GM21619 (cell line): ENCODE measurements at regions not wholly inside any gene's neighbourhood (a gene's known extent, or its start where the extent isn't known, plus 50 kb on each side); places are given as distances from the start of the nearest gene placed in this dataset.
"Not testable (repeated sequence)": the region's sequence is repeated elsewhere in the genome, so short reads cannot be mapped to it uniquely, and the experiment has no call there.

Experiments
- ATAC-seq: cut with Tn5 transposase; IDR thresholded peaks from one replicate; pipeline ENCODE4 v1.9.1; 2021; ENCODE audit not compliant: unreplicated experiment

- ATAC-seq = no peak
Observed at GRCh38 chr22:22345781-22346180, 101.2 kb downstream of the VPREB1 start.

DNA sequence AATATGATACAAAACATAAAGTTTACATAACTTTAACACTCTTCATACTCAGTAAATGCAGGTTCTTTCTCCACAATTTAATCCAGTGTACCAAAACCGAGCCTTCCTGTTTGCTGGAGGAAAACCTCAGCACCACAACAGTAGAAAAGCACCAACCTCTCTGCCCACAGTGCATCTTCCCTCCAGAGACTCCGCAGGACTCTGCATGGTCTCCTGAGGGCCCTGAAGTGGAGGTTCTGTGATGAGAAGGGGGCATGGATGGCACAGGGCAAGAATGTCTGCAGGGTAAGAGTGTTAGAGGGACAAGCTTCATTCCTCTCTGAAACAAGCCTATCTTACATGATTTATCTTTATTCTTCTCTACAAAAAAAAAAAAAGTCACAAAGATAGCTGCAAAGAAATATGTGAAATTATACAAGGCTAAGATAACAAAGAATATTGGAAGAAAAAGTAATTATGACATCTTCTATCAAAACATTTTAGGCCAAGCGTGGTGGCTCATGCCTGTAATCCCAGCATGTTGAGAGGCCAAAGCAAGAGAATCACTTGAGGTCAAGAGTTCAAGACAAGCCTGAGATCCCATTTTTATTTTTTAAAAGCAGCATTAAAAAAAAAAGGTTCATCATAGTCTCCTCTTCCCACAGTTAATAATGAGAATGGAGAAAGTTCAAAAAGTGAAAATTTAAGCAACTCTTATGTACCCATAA is 102.0 kb downstream of the VPREB1 start:
- no peak for ATAC-seq

DNA sequence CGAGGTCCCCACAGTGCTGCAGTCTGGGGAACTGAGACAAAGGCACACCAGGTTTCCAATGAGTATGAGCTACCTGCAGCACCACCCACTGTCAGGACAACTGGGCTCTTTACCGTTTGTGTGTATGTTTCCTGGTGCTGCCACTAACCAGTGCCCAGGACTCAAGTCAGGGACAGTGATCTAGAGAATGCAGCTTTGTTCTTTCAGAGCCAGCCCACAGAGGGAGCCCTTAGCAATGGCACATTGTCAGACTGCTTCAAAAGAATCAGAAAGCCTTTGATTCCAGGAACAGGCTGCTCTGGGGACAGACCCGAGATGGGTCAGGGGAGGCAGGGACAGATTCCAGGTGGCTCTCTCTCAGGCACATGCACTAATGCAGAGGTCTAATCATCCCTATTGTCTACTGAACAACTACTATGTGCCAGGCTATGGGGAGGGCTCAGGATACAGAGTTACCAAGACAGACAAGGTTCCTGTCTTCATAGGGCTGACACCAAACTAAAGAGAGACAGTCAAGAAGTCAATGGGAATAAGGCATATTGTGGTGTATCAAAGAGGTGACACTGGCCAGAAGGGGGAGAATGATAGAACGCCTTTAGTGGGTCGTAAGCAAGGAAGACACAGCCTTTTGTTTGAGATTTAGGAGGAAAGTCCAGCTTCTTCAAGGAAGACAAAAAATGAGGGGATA is 103.7 kb downstream of the VPREB1 start:
- no peak for ATAC-seq

DNA sequence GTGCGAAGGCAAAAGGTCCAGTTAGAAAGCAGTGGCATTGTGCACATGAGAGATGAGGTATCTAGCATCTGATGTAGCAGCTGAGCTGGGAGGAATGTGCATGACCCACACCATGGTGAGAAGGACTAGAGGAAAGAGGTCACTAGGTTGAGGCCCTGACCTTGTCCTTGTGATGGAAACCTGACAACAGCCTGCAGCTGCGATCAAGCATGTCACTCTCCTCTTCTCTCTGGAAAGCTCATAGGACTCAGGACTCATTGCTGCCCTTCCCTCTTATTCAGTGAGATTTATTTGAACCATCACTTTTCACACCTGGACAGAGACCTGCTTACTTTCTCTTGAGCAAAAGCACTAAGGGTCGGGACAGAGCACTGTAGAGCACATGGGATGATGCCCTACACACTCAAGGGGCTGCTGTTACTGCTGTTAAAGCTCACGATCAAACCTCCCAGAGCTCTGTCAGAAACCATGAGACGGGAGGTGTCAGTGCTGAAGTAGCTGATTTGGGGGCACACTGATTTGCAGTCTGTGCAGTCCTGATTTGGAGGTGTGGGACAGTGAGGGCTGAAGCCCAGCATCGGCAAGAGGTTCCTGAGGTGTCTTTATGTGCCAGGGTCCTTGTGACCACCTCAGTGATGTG is 104.3 kb downstream of the VPREB1 start:
- no peak for ATAC-seq

DNA sequence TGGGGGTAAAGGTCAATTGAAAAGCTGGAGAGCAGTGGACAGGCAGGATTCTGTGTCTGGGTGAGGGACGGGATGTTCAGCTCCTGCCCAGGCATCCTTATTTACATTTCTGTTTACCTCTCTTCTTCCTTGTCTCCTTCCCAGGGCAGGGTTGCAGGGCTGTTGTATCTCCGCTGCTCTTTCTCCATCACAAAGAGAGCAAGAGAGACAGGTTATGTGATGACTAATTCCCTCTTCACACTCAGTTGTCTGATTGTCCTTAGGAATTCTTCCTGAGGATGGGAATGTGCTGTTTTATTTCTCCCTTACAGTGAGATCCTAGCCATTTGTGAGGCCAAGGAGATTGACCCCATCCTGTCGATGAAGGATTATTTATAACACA is 104.9 kb downstream of the VPREB1 start:
- ATAC-seq = no peak

GRCh38 chr22:22351366-22351765 is 106.8 kb downstream of the VPREB1 start:
- no peak for ATAC-seq

- ATAC-seq = no peak
Observed at GRCh38 chr22:22352371-22352999, 107.9 kb downstream of the VPREB1 start.

DNA sequence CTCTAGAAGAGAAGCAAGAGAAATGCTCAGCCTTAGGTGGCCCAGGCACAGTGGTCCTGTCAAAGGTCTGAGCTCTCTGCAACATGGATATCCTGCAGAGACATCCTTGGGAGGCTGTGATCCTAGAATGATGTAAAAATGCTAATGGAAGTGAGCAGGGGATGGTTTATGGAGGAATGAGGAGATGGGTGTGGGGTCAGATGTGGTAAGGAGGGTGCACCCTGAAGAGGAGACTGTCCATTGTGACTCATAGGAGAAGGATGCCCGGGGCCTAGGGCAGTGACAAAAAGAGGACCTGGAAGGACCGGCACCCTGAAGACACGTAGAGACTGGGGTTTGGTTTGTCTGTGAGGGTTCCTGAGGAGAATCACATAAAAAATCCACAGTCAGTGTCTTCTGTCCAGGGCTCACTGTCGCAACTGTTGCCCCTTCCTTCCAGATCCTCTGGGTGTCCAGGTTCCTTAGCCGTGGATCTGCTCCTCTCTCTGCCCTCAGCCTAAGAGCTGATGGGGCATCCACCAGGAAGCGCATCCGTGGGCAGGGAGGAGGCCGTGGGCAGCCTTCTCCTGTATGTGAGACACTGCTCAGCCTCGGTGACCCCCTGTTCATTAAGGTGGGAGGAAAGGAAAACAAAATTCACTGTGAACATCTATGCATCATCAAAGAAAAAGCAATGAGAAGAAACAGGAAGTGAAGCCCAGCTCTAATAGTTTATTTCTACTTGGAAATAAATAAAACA is 110.7 kb downstream of the VPREB1 start:
- no peak for ATAC-seq

DNA sequence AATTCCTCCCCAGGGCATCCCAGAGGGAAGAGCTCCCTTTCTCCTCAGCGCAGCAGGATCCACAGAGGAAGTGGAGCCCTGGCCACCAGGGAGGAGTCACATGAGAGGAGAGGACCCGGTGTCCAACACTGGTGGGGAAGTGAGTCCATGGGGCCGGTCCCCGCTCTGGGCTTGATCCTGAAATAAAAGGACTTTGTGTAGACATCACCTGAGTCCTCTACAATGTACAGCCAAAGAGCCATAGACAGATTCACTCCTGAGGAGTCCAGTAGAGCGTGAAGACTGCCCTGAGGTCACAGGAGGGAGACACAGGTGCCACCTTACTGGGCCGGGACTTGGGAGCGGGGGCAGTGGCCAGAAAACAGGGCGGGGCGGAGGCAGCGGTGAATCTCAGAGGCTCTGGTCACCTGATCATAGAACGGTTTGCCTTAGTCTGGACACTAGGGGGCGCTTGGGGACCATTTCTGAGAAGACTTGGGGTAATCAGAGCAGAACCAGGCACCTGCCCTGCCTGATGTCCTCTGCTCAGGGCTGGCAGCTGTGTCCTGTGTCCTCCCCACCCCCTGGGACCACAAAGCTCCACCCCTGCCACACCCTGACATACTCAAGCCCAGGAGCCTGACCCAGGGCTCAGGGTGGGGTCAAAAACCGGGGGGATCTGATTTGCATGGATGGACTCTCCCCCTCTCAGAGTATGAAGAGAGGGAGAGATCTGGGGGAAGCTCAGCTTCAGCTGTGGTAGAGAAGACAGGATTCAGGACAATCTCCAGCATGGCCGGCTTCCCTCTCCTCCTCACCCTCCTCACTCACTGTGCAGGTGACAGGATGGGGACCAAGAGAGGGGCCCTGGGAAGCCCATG is 112.7 kb downstream of the VPREB1 start:
- ATAC-seq = peak; percentile 66

DNA sequence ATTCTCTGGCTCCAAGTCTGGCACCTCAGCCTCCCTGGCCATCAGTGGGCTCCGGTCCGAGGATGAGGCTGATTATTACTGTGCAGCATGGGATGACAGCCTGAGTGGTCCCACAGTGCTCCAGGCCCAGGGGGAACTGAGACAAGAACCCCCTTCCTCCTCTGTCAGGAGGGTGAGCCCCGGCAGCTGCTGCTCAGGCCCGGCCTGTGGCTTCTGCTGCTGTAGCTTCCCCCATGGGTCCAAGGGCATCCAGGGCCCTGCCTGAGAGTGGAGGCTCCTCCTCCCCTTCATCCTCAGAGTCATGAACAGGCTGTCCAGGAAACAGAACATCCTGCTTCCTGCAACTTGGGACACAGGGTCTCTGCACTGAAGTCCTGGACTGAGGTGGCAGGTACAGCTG is 113.6 kb downstream of the VPREB1 start:
- ATAC-seq = no peak

DNA sequence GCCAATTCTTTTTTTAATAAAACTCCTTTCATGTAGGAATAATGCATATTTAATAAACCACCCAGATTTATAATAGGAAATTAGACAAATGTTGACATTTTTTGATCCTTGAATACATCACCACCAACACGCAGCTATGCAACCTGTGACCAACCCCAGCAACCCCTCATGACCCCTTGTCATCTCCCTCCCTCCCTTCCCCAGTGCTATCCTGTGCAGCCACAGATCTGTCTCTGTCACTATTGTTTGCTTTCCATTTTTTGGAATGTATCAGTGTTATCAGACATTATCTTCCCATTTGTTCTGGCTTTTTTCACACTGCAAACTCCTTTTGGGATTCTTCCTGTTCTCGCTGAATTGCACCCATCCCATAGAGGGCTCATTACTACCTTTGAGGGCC is 114.1 kb downstream of the VPREB1 start:
- ATAC-seq = no peak

DNA sequence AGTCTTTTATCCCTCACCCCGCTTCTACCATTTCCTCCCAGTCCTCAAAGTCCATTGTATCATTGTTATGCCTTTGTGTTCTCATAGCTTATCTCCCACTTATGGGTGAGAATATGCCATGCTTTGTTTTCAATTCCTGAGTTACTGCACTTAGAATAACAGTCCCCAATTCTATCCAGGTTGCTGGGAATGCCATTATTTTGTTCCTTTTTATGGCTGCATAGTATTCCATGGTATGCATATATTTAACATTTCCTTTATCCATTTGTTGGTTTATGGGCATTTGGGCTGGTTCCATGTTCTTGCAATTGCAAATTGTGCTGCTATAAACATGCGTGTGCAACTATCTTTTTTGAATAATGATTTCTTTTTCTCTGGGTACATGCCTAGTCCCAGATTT is 114.9 kb downstream of the VPREB1 start:
- no peak for ATAC-seq

DNA sequence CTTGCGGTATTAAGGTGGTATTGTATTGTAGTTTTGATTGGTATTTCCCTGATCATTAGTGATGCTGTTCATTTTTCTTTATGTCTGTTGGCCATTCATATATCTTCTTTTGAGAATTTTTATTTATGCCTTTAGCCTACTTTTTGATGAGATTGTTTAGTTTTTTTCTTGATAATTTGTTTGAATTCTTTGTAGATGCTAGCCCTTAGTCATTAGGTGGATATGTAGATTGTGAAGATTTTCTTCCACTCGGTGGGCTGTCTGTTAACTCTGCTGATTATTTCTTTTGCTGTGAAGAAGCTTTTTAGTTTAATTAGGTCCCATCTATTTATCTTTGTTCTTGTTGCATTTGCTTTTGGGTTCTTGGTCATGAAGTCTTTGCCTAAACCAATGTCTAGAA is 115.4 kb downstream of the VPREB1 start:
- no peak for ATAC-seq

GRCh38 chr22:22362311-22362710 is 117.7 kb downstream of the VPREB1 start:
- ATAC-seq = no peak

DNA sequence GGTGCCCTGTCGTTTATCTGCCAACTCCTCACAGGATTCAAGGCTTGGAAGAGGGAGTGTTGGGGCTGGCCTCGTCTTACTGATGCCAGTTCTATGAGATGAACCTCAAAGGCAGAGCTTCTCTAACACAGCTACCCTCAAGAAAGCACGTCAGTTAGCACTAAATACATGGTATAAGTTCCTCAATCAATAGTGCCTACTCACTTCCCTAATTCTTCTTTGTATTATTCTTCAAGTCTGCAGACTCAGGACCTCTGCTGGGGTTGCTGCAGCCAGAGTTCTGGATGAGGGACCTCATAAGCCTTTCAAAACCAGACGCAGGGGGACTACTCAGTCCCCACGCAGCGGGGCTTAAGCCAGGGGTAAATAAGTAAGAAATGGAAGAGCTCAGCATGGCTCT is 118.3 kb downstream of the VPREB1 start:
- no peak for ATAC-seq

GRCh38 chr22:22364207-22364606 is 119.6 kb downstream of the VPREB1 start:
- no peak for ATAC-seq

GRCh38 chr22:22366537-22366936 is 122.0 kb downstream of the VPREB1 start:
- ATAC-seq = no peak

GRCh38 chr22:22368516-22368915 is 123.9 kb downstream of the VPREB1 start:
- ATAC-seq = no peak

GRCh38 chr22:22369219-22369963 is 124.8 kb downstream of the VPREB1 start:
- ATAC-seq = not testable (repeated sequence)

DNA sequence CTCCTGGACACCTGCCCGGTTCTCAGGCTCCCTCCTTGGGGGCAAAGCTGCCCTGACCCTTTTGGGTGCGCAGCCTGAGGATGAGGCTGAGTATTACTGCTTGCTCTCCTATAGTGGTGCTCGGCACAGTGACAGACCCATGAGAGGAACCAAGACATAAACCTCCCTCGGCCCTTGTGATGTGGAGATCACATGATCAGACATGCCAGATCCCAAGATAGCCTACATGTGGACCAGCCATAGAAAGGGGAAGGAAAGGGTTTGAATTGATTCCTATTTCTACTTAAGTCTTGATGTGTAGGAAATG is 125.3 kb downstream of the VPREB1 start:
- ATAC-seq = no peak
